ENCODE measurements at regions not wholly inside any gene's neighbourhood (a gene's known extent, or its start where the extent isn't known, plus 50 kb on each side); places are given as distances from the start of the nearest gene placed in this dataset.

DNA sequence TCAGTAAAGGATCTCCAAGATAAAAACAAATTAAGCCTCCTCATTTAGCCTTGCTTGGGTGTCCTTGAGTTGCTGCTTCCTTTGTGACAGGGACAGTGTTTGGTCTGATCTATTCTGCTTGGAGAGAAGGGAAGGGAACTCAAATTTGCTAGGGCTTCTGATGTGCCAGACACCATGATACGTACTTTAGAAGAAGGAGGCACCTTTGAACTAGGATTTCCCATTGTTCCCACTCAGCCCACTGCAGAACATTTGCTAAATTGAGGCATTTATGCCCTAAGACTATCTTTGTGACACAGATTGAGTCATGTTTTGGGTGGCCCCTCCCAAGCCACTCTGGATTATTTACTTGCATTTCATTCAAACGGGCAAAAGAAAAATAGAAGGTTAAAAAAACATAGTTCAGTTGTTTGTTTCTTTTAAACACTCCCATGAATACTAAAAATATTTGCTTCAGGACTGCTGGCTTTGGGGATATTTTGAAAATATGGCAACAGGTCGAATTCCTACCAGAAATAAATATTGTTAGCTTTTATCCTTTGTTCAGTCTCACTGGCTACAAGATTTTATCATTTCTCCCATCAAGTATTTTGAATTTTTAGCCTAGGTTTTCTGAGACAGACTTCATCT, 81.9 kb upstream of the WLS start:
- H3K27me3 ChIP-seq (ENCODE audit: low read depth), result no peaks in the 10 kb centered on the region
- H3K9me3 ChIP-seq (replicated peaks), result no peaks in the 10 kb centered on the region
- DNase-seq, result no peak
- no peak overlapping the region for H3K27ac ChIP-seq (replicated peaks)
- peaks cover 4% of the 10 kb centered on the region for H3K4me1 ChIP-seq
- intact Hi-C loops (cut with micrococcal nuclease), result no loop called here
- no peak overlapping the region for H3K4me3 ChIP-seq
- no peaks in the 10 kb centered on the region for H3K36me3 ChIP-seq
- TF ChIP-seq, protein P1, sequence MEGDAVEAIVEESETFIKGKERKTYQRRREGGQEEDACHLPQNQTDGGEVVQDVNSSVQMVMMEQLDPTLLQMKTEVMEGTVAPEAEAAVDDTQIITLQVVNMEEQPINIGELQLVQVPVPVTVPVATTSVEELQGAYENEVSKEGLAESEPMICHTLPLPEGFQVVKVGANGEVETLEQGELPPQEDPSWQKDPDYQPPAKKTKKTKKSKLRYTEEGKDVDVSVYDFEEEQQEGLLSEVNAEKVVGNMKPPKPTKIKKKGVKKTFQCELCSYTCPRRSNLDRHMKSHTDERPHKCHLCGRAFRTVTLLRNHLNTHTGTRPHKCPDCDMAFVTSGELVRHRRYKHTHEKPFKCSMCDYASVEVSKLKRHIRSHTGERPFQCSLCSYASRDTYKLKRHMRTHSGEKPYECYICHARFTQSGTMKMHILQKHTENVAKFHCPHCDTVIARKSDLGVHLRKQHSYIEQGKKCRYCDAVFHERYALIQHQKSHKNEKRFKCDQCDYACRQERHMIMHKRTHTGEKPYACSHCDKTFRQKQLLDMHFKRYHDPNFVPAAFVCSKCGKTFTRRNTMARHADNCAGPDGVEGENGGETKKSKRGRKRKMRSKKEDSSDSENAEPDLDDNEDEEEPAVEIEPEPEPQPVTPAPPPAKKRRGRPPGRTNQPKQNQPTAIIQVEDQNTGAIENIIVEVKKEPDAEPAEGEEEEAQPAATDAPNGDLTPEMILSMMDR (IDR thresholded peaks at IDR 0.05; ENCODE audit: borderline replicate concordance), result no peak

GRCh38 chr1:68313735-68314134, 81.4 kb upstream of the WLS start:
- no peaks in the 10 kb centered on the region for H3K9me3 ChIP-seq (replicated peaks)
- no peak overlapping the region for H3K27ac ChIP-seq (replicated peaks)
- peaks cover 6% of the 10 kb centered on the region for H3K4me1 ChIP-seq
- no peaks in the 10 kb centered on the region for H3K27me3 ChIP-seq (ENCODE audit: low read depth)
- H3K36me3 ChIP-seq, result no peaks in the 10 kb centered on the region
- TF ChIP-seq, protein P1 (IDR thresholded peaks at IDR 0.05; ENCODE audit: borderline replicate concordance), result no peak
- intact Hi-C loops (cut with micrococcal nuclease), result no loop called here
- no peak overlapping the region for H3K4me3 ChIP-seq
- DNase-seq, result no peak

DNA sequence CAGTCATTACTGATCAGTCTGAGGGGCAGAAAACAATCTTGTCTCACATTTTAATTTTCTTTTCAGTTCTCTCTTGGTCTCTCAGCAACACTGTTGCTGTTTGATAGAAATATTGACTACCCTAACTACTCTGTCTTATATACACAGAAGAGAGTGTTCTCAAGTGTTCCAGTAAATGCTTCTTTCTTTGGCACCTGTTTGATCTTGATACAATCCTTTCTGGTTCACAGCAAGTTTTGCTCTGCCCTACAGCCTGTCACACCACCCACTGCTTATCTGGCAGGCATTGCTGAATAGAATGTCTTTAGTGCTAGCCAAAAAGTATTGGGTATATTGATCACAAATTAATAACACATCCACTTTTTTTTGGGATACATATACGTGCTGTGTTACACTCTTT, 75.7 kb upstream of the WLS start:
- Histone ChIP-seq H3K4me1 (peaks cover 18% of the 10 kb centered on the region), H3K27me3 (ENCODE audit: low read depth) (no peaks in the 10 kb centered on the region), H3K36me3 (no peaks in the 10 kb centered on the region), H3K9me3 (replicated peaks) (no peaks in the 10 kb centered on the region), H3K27ac (replicated peaks) (no peak overlapping the region), H3K4me3 (no peak overlapping the region)
- intact Hi-C loops (cut with micrococcal nuclease), result no loop called here
- DNase-seq, result no peak
- TF ChIP-seq, protein P1 (IDR thresholded peaks at IDR 0.05; ENCODE audit: borderline replicate concordance), result no peak

DNA sequence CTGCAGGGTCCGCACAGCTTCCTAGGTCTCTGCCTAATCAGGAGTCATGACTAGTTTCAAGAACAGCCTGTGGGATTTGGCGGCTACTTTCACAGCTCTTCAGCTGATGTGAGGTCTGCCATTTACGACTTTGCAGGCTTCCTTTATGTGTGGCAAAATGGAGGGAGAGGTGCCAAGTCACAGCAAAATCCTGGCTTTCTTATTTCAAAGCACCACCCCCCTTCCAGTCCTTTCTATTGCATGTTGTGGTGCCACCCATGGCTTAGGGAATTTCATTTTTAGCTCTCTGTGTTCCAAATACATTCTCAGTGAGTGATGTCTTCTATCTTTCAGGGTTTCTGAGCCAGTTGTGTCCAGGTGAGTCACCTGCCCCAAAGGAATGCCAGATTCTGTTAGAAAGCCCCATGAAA, 75.1 kb upstream of the WLS start:
- H3K4me1 ChIP-seq, result peaks cover 18% of the 10 kb centered on the region
- no peak overlapping the region for H3K4me3 ChIP-seq
- no peak for DNase-seq
- TF ChIP-seq, protein P1 (IDR thresholded peaks at IDR 0.05; ENCODE audit: borderline replicate concordance), result no peak
- no peaks in the 10 kb centered on the region for H3K27me3 ChIP-seq (ENCODE audit: low read depth)
- intact Hi-C loops (cut with micrococcal nuclease), result no loop called here
- no peak overlapping the region for H3K27ac ChIP-seq (replicated peaks)
- no peaks in the 10 kb centered on the region for H3K9me3 ChIP-seq (replicated peaks)
- no peaks in the 10 kb centered on the region for H3K36me3 ChIP-seq

DNA sequence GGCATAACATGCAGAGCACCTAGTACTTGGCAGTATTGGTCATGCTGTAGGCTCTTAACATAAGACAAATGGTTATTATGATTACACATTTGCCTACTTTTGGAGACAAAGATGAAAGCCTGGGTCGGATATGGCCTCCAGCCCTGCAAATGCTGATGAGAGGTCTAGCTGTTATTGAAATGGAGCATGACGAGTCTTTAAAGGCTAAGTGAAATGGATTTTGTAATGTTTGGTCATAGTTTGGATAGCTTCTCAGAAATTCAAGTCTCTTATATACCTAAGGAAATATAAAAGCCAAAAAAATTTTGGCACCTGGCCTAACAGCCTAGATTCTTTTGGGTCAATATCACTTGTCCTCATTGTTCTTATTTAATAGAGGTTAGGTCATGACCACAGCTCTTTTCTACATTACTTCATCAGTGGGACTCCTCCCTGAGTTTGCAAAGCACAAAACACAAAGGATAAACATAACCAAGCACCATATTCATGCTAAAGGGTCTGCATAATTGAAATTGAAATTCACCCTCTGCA, 69.2 kb upstream of the WLS start:
- no peaks in the 10 kb centered on the region for H3K9me3 ChIP-seq (replicated peaks)
- TF ChIP-seq, protein P1 (IDR thresholded peaks at IDR 0.05; ENCODE audit: borderline replicate concordance), result no peak
- H3K4me1 ChIP-seq, result no peaks in the 10 kb centered on the region
- no peak overlapping the region for H3K27ac ChIP-seq (replicated peaks)
- no peaks in the 10 kb centered on the region for H3K27me3 ChIP-seq (ENCODE audit: low read depth)
- no peak overlapping the region for H3K4me3 ChIP-seq
- H3K36me3 ChIP-seq, result no peaks in the 10 kb centered on the region
- no peak for DNase-seq
- intact Hi-C loops (cut with micrococcal nuclease), result no loop called here

Measured in left ventricle myocardium inferior (tissue), 1 donor.